Liver (tissue), 8 donors: ENCODE measurements at regions not wholly inside any gene's neighbourhood (a gene's known extent, or its start where the extent isn't known, plus 50 kb on each side); places are given as distances from the start of the nearest gene placed in this dataset.

Experiments
- DNase-seq: peaks from one replicate; pipeline ENCODE4 v3.0.0-alpha.2; 2017; ENCODE audit warnings: low spot score
- H3K27ac ChIP-seq, 2 donors: one replicate each; pipeline ENCODE4 v1.7.0; 2013; ENCODE audit warnings: inconsistent platforms in 2 of 2, low read length in 2 of 2, control low read depth in 1 of 2, low read depth in 1 of 2, mild to moderate bottlenecking in 1 of 2
- H3K27me3 ChIP-seq, 4 donors: one replicate each; pipeline versions ENCODE4 v1.6.1 to v1.7.0; 2013; ENCODE audit warnings: low read length in 3 of 4, inconsistent platforms in 1 of 4, mild to moderate bottlenecking in 1 of 4, moderate library complexity in 1 of 4; ENCODE audit not compliant: control insufficient read depth in 4 of 4, insufficient read depth in 4 of 4
- H3K36me3 ChIP-seq, 4 donors: one replicate each; pipeline versions ENCODE4 v1.6.1 to v1.7.0; 2013; ENCODE audit warnings: low read length in 3 of 4, mild to moderate bottlenecking in 3 of 4, low read depth in 1 of 4, moderate library complexity in 1 of 4; ENCODE audit not compliant: control insufficient read depth in 4 of 4, insufficient read depth in 3 of 4
- H3K4me1 ChIP-seq, 4 donors: one replicate each; pipeline versions ENCODE4 v1.6.1 to v1.7.0; 2013; ENCODE audit warnings: low read length in 3 of 4, mild to moderate bottlenecking in 3 of 4, moderate library complexity in 1 of 4; ENCODE audit not compliant: control insufficient read depth in 4 of 4, insufficient read depth in 4 of 4
- H3K4me3 ChIP-seq, 3 donors: one replicate each; pipeline versions ENCODE4 v1.6.1 to v1.7.0; 2013; ENCODE audit warnings: low read length in 3 of 3, control low read depth in 1 of 3, low read depth in 1 of 3, mild to moderate bottlenecking in 1 of 3
- H3K9ac ChIP-seq, 2 donors: one replicate each; pipeline ENCODE4 v1.7.0; 2013; ENCODE audit warnings: low read length in 2 of 2, mild to moderate bottlenecking in 2 of 2, moderate library complexity in 2 of 2, control low read depth in 1 of 2, low read depth in 1 of 2
- H3K9me3 ChIP-seq, 4 donors: one replicate each; pipeline versions ENCODE4 v1.6.1 to v1.7.0; 2013; ENCODE audit warnings: low read length in 3 of 4; ENCODE audit not compliant: control insufficient read depth in 4 of 4
- EGR1 ChIP-seq, 2 donors: IDR thresholded peaks; 2 replicates each; pipeline ENCODE4 v1.6.1; 2016 to 2018; ENCODE audit warnings: antibody characterized with exemption in 2 of 2, low read depth in 2 of 2
- FOXA1 ChIP-seq: IDR thresholded peaks from 2 replicates; pipeline ENCODE4 v1.6.1; 2016; ENCODE audit warnings: antibody characterized with exemption
- FOXA2 ChIP-seq: IDR thresholded peaks from 2 replicates; pipeline ENCODE4 v1.6.1; 2016; ENCODE audit warnings: antibody characterized with exemption
- GABPA ChIP-seq, 2 donors: IDR thresholded peaks in 1 of 2; conservative IDR thresholded peaks in 1 of 2; 2 replicates each; pipeline ENCODE4 v1.6.1; 2016; ENCODE audit warnings: antibody characterized with exemption in 2 of 2, mild to moderate bottlenecking in 1 of 2, moderate library complexity in 1 of 2
- HNF4A ChIP-seq, 2 donors: conservative IDR thresholded peaks; 2 replicates each; pipeline ENCODE4 v1.6.1; 2016; ENCODE audit warnings: antibody characterized with exemption in 2 of 2, mild to moderate bottlenecking in 2 of 2
- HNF4G ChIP-seq: IDR thresholded peaks from 2 replicates; pipeline ENCODE4 v1.6.1; 2016; ENCODE audit warnings: antibody characterized with exemption
- JUND ChIP-seq, 2 donors: IDR thresholded peaks; 2 replicates each; pipeline ENCODE4 v1.6.1; 2016; ENCODE audit warnings: antibody characterized with exemption in 2 of 2
- NR2F2 ChIP-seq: IDR thresholded peaks from 2 replicates; pipeline ENCODE4 v1.6.1; 2016; ENCODE audit warnings: antibody characterized with exemption
- RAD21 ChIP-seq, 2 donors: IDR thresholded peaks; 2 replicates each; pipeline ENCODE4 v1.6.1; 2016; ENCODE audit warnings: antibody characterized with exemption in 2 of 2, mild to moderate bottlenecking in 2 of 2
- RXRA ChIP-seq, 2 donors: IDR thresholded peaks; 2 replicates each; pipeline ENCODE4 v1.6.1; 2017 to 2018; ENCODE audit warnings: antibody characterized with exemption in 2 of 2, mild to moderate bottlenecking in 1 of 2
- SP1 ChIP-seq: IDR thresholded peaks from 2 replicates; pipeline ENCODE4 v1.6.1; 2018; ENCODE audit warnings: antibody characterized with exemption, mild to moderate bottlenecking
- TAF1 ChIP-seq: conservative IDR thresholded peaks from 2 replicates; pipeline ENCODE4 v1.6.1; 2016; ENCODE audit warnings: antibody characterized with exemption, mild to moderate bottlenecking
- YY1 ChIP-seq: IDR thresholded peaks from 2 replicates; pipeline ENCODE4 v1.6.1; 2016; ENCODE audit warnings: antibody characterized with exemption, mild to moderate bottlenecking
- WGBS: extraction: QIAGEN DNeasy Blood & Tissue Kit; methylation state at CpG from one replicate; pipeline ENCODE4 v1.1.7; 2013; 5-methylcytosine and 5-hydroxymethylcytosine counted together
- TF ChIP-seq, protein P1 (sequence below): IDR thresholded peaks from 2 replicates; pipeline ENCODE4 v1.6.1; 2016; ENCODE audit warnings: antibody characterized with exemption
- TF ChIP-seq, protein P2 (sequence below): fragments of 150-350 bp; IDR thresholded peaks from 2 replicates; pipeline ENCODE4 v1.5.1; 2017; ENCODE audit warnings: improper control_type of control experiment, low read depth, low read length; ENCODE audit not compliant: missing input control
- TF ChIP-seq, protein P3 (sequence below): IDR thresholded peaks from 2 replicates; pipeline ENCODE4 v1.6.1; 2016; ENCODE audit warnings: antibody characterized with exemption
- TF ChIP-seq, protein P4 (sequence below): IDR thresholded peaks from 2 replicates; pipeline ENCODE4 v1.6.1; 2016; ENCODE audit warnings: antibody characterized with exemption, mild to moderate bottlenecking
- TF ChIP-seq, protein P5 (sequence below): IDR thresholded peaks from 2 replicates; pipeline ENCODE4 v1.6.1; 2016; ENCODE audit warnings: antibody characterized with exemption
- donor health status: healthy.
- donor health status: healthy.
- donor health status: healthy.
- donor health status: healthy.
- donor health status: healthy.

DNA sequence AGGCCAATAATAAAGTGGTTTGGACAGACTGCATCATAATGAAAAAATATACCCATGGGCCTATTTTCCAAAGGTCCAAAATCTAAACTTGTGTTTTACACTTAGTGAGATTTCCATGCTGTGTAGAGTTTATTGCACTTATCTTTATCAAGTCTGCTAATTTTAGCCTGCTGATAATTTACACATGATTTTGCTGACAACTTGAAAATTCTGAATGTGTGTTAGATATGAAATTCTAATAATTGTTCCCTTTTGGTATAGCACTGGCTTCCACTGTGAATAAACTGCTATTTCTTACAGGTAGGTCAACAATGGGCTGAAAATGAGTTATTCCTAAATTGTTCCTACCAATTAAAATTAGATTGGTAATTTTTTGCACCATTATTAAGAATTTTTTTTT, 589.1 kb upstream of the ANO3 start:
- Histone ChIP-seq H3K9ac (no peak overlapping the region), H3K36me3 (no peaks in the 10 kb centered on the region), H3K27me3 (no peaks in the 10 kb centered on the region), H3K4me3 (no peak overlapping the region), H3K9me3 (no peaks in the 10 kb centered on the region), H3K4me1 (no peaks in the 10 kb centered on the region), H3K27ac (no peak overlapping the region)
- no peak for DNase-seq
- no peak for TF ChIP-seq FOXA1
- no peak for TF ChIP-seq RAD21 (IDR thresholded peaks at IDR 0.05)
- no peak for TF ChIP-seq HNF4A (conservative IDR thresholded peaks at IDR 0.05)
- no peak for TF ChIP-seq YY1
- TF ChIP-seq, protein P1, sequence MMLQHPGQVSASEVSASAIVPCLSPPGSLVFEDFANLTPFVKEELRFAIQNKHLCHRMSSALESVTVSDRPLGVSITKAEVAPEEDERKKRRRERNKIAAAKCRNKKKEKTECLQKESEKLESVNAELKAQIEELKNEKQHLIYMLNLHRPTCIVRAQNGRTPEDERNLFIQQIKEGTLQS, result no peak
- no peak for TF ChIP-seq GABPA (IDR thresholded peaks at IDR 0.05 in 1 of 2, conservative IDR thresholded peaks at IDR 0.05 in 1 of 2)
- TF ChIP-seq, protein P2, sequence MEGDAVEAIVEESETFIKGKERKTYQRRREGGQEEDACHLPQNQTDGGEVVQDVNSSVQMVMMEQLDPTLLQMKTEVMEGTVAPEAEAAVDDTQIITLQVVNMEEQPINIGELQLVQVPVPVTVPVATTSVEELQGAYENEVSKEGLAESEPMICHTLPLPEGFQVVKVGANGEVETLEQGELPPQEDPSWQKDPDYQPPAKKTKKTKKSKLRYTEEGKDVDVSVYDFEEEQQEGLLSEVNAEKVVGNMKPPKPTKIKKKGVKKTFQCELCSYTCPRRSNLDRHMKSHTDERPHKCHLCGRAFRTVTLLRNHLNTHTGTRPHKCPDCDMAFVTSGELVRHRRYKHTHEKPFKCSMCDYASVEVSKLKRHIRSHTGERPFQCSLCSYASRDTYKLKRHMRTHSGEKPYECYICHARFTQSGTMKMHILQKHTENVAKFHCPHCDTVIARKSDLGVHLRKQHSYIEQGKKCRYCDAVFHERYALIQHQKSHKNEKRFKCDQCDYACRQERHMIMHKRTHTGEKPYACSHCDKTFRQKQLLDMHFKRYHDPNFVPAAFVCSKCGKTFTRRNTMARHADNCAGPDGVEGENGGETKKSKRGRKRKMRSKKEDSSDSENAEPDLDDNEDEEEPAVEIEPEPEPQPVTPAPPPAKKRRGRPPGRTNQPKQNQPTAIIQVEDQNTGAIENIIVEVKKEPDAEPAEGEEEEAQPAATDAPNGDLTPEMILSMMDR, result no peak
- TF ChIP-seq, protein P3, sequence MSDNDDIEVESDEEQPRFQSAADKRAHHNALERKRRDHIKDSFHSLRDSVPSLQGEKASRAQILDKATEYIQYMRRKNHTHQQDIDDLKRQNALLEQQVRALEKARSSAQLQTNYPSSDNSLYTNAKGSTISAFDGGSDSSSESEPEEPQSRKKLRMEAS, result no peak
- TF ChIP-seq SP1, result no peak
- TF ChIP-seq, protein P4, sequence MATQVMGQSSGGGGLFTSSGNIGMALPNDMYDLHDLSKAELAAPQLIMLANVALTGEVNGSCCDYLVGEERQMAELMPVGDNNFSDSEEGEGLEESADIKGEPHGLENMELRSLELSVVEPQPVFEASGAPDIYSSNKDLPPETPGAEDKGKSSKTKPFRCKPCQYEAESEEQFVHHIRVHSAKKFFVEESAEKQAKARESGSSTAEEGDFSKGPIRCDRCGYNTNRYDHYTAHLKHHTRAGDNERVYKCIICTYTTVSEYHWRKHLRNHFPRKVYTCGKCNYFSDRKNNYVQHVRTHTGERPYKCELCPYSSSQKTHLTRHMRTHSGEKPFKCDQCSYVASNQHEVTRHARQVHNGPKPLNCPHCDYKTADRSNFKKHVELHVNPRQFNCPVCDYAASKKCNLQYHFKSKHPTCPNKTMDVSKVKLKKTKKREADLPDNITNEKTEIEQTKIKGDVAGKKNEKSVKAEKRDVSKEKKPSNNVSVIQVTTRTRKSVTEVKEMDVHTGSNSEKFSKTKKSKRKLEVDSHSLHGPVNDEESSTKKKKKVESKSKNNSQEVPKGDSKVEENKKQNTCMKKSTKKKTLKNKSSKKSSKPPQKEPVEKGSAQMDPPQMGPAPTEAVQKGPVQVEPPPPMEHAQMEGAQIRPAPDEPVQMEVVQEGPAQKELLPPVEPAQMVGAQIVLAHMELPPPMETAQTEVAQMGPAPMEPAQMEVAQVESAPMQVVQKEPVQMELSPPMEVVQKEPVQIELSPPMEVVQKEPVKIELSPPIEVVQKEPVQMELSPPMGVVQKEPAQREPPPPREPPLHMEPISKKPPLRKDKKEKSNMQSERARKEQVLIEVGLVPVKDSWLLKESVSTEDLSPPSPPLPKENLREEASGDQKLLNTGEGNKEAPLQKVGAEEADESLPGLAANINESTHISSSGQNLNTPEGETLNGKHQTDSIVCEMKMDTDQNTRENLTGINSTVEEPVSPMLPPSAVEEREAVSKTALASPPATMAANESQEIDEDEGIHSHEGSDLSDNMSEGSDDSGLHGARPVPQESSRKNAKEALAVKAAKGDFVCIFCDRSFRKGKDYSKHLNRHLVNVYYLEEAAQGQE, result no peak
- TF ChIP-seq, protein P5, sequence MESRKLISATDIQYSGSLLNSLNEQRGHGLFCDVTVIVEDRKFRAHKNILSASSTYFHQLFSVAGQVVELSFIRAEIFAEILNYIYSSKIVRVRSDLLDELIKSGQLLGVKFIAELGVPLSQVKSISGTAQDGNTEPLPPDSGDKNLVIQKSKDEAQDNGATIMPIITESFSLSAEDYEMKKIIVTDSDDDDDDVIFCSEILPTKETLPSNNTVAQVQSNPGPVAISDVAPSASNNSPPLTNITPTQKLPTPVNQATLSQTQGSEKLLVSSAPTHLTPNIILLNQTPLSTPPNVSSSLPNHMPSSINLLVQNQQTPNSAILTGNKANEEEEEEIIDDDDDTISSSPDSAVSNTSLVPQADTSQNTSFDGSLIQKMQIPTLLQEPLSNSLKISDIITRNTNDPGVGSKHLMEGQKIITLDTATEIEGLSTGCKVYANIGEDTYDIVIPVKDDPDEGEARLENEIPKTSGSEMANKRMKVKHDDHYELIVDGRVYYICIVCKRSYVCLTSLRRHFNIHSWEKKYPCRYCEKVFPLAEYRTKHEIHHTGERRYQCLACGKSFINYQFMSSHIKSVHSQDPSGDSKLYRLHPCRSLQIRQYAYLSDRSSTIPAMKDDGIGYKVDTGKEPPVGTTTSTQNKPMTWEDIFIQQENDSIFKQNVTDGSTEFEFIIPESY, result no peak
- no peak for TF ChIP-seq HNF4G
- no peak for TF ChIP-seq NR2F2
- no peak for TF ChIP-seq JUND (IDR thresholded peaks at IDR 0.05)
- no peak for TF ChIP-seq TAF1
- no peak for TF ChIP-seq EGR1 (IDR thresholded peaks at IDR 0.05; ENCODE audit: low read depth in 2 of 2)
- TF ChIP-seq FOXA2, result no peak

DNA sequence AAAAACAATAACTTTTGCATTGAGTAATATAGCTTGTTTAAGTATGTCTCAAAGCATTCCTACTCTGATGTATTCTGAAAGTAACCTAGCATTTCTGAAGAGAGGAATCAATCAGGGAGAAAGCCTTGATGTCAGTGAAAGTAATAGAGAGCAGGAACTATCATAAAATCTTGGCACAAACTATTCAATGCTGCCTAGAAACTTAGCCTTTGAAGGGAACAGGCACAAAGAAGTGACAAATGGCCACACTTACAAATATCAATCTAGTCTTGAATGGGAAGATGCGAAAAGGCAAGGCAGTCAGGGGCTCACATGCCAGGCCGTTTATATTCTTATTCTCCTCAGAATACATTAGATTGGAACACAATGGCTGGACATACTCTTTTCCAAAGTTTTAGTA, 576.5 kb upstream of the ANO3 start:
- no peaks in the 10 kb centered on the region for H3K9me3 ChIP-seq
- no peaks in the 10 kb centered on the region for H3K27me3 ChIP-seq
- 66% methylated on average over 2 of the region's 2 CpGs for WGBS
- no peak overlapping the region for H3K9ac ChIP-seq
- no peaks in the 10 kb centered on the region for H3K4me1 ChIP-seq
- no peak overlapping the region for H3K4me3 ChIP-seq
- H3K27ac ChIP-seq, result no peak overlapping the region
- DNase-seq, result no peak
- no peaks in the 10 kb centered on the region for H3K36me3 ChIP-seq
- TF ChIP-seq TAF1 (no peak), GABPA (IDR thresholded peaks at IDR 0.05 in 1 of 2, conservative IDR thresholded peaks at IDR 0.05 in 1 of 2) (no peak), HNF4G (no peak), JUND (IDR thresholded peaks at IDR 0.05) (no peak), EGR1 (IDR thresholded peaks at IDR 0.05; ENCODE audit: low read depth in 2 of 2) (no peak), RXRA (IDR thresholded peaks at IDR 0.05) (no peak), SP1 (no peak), NR2F2 (no peak), YY1 (no peak)
- TF ChIP-seq, protein P5, result no peak
- TF ChIP-seq, protein P2, result no peak
